ENCODE measurements at regions not wholly inside any gene's neighbourhood (a gene's known extent, or its start where the extent isn't known, plus 50 kb on each side); places are given as distances from the start of the nearest gene placed in this dataset.

GRCh38 chr19:29297381-29297780 lies 84.4 kb upstream of the UQCRFS1 start:
- H3K4me3 Mint-ChIP-seq: no peak overlapping the region
- no peak for DNase-seq (ENCODE audit: low spot score)
- no peak for ATAC-seq
- H3K27ac Mint-ChIP-seq: no peak overlapping the region
- no peaks in the 10 kb centered on the region for H3K9me3 Mint-ChIP-seq
- H3K4me1 Mint-ChIP-seq (ENCODE audit: low read depth in 2 of 2): peaks cover 27 to 30% of the 10 kb centered on the region in 2 donors
- peaks cover 22 to 32% of the 10 kb centered on the region in 2 donors for H3K27me3 Mint-ChIP-seq
- H3K36me3 Mint-ChIP-seq: no peaks in the 10 kb centered on the region

- Mint-ChIP-seq H3K4me1 (ENCODE audit: low read depth in 2 of 2) (peaks cover 26 to 31% of the 10 kb centered on the region in 2 donors), H3K36me3 (no peaks in the 10 kb centered on the region), H3K9me3 (no peaks in the 10 kb centered on the region), H3K27ac (no peak overlapping the region), H3K27me3 (peaks cover 19 to 34% of the 10 kb centered on the region in 2 donors), H3K4me3 (no peak overlapping the region)
- ATAC-seq (no peak), DNase-seq (ENCODE audit: low spot score) (peak; percentile 44)
Observed at GRCh38 chr19:29299416-29300380, 86.7 kb upstream of the UQCRFS1 start.

GRCh38 chr19:29302002-29302928 lies 89.3 kb upstream of the UQCRFS1 start:
- Mint-ChIP-seq H3K36me3 (no peaks in the 10 kb centered on the region), H3K4me1 (ENCODE audit: low read depth in 2 of 2) (peaks cover 23 to 29% of the 10 kb centered on the region in 2 donors), H3K27me3 (peaks cover 30 to 35% of the 10 kb centered on the region in 2 donors), H3K27ac (peak overlapping the region in 1 of 2 donors; percentile 60), H3K4me3 (peak overlapping the region; percentile 66), H3K9me3 (no peaks in the 10 kb centered on the region)
- ATAC-seq (peak; percentile 87 to 92), DNase-seq (ENCODE audit: low spot score) (peak; percentile 55)

- ATAC-seq (peak in 1 of 2 donors; percentile 53), DNase-seq (ENCODE audit: low spot score) (peak; percentile 41)
- Mint-ChIP-seq H3K9me3 (no peaks in the 10 kb centered on the region), H3K4me3 (peak overlapping the region; percentile 66), H3K27me3 (peaks cover 32% of the 10 kb centered on the region in 2 donors), H3K4me1 (ENCODE audit: low read depth in 2 of 2) (peaks cover 23 to 29% of the 10 kb centered on the region in 2 donors), H3K36me3 (no peaks in the 10 kb centered on the region), H3K27ac (peak overlapping the region in 1 of 2 donors; percentile 60)
Observed at GRCh38 chr19:29303069-29303718, 90.2 kb upstream of the UQCRFS1 start.

- peaks cover 23 to 29% of the 10 kb centered on the region in 2 donors for H3K4me1 Mint-ChIP-seq (ENCODE audit: low read depth in 2 of 2)
- peak overlapping the region in 1 of 2 donors; percentile 60 for H3K27ac Mint-ChIP-seq
- H3K9me3 Mint-ChIP-seq: no peaks in the 10 kb centered on the region
- no peaks in the 10 kb centered on the region for H3K36me3 Mint-ChIP-seq
- peaks cover 36 to 37% of the 10 kb centered on the region in 2 donors for H3K27me3 Mint-ChIP-seq
- ATAC-seq (no peak), DNase-seq (ENCODE audit: low spot score) (peak; percentile 39)
- H3K4me3 Mint-ChIP-seq: no peak overlapping the region
Observed at GRCh38 chr19:29303719-29304090, 90.8 kb upstream of the UQCRFS1 start.

- peaks cover 38 to 48% of the 10 kb centered on the region in 2 donors for H3K27me3 Mint-ChIP-seq
- no peak overlapping the region for H3K4me3 Mint-ChIP-seq
- no peak for DNase-seq (ENCODE audit: low spot score)
- H3K4me1 Mint-ChIP-seq (ENCODE audit: low read depth in 2 of 2): peaks cover 26 to 29% of the 10 kb centered on the region in 2 donors
- ATAC-seq: no peak
- H3K36me3 Mint-ChIP-seq: no peaks in the 10 kb centered on the region
- no peaks in the 10 kb centered on the region for H3K9me3 Mint-ChIP-seq
- H3K27ac Mint-ChIP-seq: no peak overlapping the region
Observed at GRCh38 chr19:29305268-29305667, 92.3 kb upstream of the UQCRFS1 start.

GRCh38 chr19:29308977-29309590 lies 96.1 kb upstream of the UQCRFS1 start:
- Mint-ChIP-seq H3K27ac (no peak overlapping the region), H3K36me3 (no peaks in the 10 kb centered on the region), H3K9me3 (no peaks in the 10 kb centered on the region), H3K4me3 (no peak overlapping the region), H3K27me3 (peaks cover 49 to 85% of the 10 kb centered on the region in 2 donors), H3K4me1 (ENCODE audit: low read depth in 2 of 2) (peaks cover 0 to 3% of the 10 kb centered on the region in 2 donors)
- DNase-seq (ENCODE audit: low spot score) (peak; percentile 34), ATAC-seq (no peak)

GRCh38 chr19:29309637-29310036 lies 96.7 kb upstream of the UQCRFS1 start:
- ATAC-seq (no peak), DNase-seq (ENCODE audit: low spot score) (no peak)
- H3K27me3 Mint-ChIP-seq: peaks cover 51 to 86% of the 10 kb centered on the region in 2 donors
- no peak overlapping the region for H3K4me3 Mint-ChIP-seq
- H3K4me1 Mint-ChIP-seq (ENCODE audit: low read depth in 2 of 2): peaks cover 0 to 3% of the 10 kb centered on the region in 2 donors
- no peaks in the 10 kb centered on the region for H3K9me3 Mint-ChIP-seq
- H3K36me3 Mint-ChIP-seq: no peaks in the 10 kb centered on the region
- no peak overlapping the region for H3K27ac Mint-ChIP-seq

- H3K36me3 Mint-ChIP-seq: no peaks in the 10 kb centered on the region
- DNase-seq (ENCODE audit: low spot score): no peak
- H3K4me3 Mint-ChIP-seq: no peak overlapping the region
- H3K4me1 Mint-ChIP-seq (ENCODE audit: low read depth in 2 of 2): peaks cover 0 to 3% of the 10 kb centered on the region in 2 donors
- ATAC-seq: no peak
- no peaks in the 10 kb centered on the region for H3K9me3 Mint-ChIP-seq
- H3K27ac Mint-ChIP-seq: no peak overlapping the region
- peaks cover 46 to 76% of the 10 kb centered on the region in 2 donors for H3K27me3 Mint-ChIP-seq
Observed at GRCh38 chr19:29311191-29311790, 98.3 kb upstream of the UQCRFS1 start.

GRCh38 chr19:29315556-29316190 lies 102.7 kb upstream of the UQCRFS1 start:
- DNase-seq (ENCODE audit: low spot score): no peak
- Mint-ChIP-seq H3K9me3 (no peaks in the 10 kb centered on the region), H3K27me3 (peaks cover 35 to 49% of the 10 kb centered on the region in 2 donors), H3K36me3 (no peaks in the 10 kb centered on the region), H3K4me1 (ENCODE audit: low read depth in 2 of 2) (no peaks in the 10 kb centered on the region), H3K27ac (no peak overlapping the region), H3K4me3 (no peak overlapping the region)
- no peak for ATAC-seq

- no peaks in the 10 kb centered on the region for H3K4me1 Mint-ChIP-seq (ENCODE audit: low read depth in 2 of 2)
- no peaks in the 10 kb centered on the region for H3K9me3 Mint-ChIP-seq
- H3K27ac Mint-ChIP-seq: no peak overlapping the region
Observed at GRCh38 chr19:29318581-29318980, 105.6 kb upstream of the UQCRFS1 start.

GRCh38 chr19:29320086-29320485 lies 107.1 kb upstream of the UQCRFS1 start:
- ATAC-seq (no peak), DNase-seq (ENCODE audit: low spot score) (no peak)
- H3K27ac Mint-ChIP-seq: no peak overlapping the region
- H3K36me3 Mint-ChIP-seq: no peaks in the 10 kb centered on the region
- H3K4me1 Mint-ChIP-seq (ENCODE audit: low read depth in 2 of 2): no peaks in the 10 kb centered on the region
- H3K27me3 Mint-ChIP-seq: peaks cover 9 to 14% of the 10 kb centered on the region in 2 donors
- H3K4me3 Mint-ChIP-seq: no peak overlapping the region
- H3K9me3 Mint-ChIP-seq: no peaks in the 10 kb centered on the region

More at GRCh38 chr19:29318581-29318980, 105.6 kb upstream of the UQCRFS1 start:
- Mint-ChIP-seq H3K27me3 (peaks cover 16 to 22% of the 10 kb centered on the region in 2 donors), H3K36me3 (no peaks in the 10 kb centered on the region), H3K4me3 (no peak overlapping the region)
- DNase-seq (ENCODE audit: low spot score) (peak; percentile 15), ATAC-seq (no peak)
